ENCODE measurements at regions not wholly inside any gene's neighbourhood (a gene's known extent, or its start where the extent isn't known, plus 50 kb on each side); places are given as distances from the start of the nearest gene placed in this dataset.

GRCh38 chr4:108567831-108568230, 52.5 kb upstream of the RPL34 start:
- no peak for DNase-seq

GRCh38 chr4:108561116-108561515, 59.3 kb upstream of the RPL34 start:
- DNase-seq = no peak

DNA sequence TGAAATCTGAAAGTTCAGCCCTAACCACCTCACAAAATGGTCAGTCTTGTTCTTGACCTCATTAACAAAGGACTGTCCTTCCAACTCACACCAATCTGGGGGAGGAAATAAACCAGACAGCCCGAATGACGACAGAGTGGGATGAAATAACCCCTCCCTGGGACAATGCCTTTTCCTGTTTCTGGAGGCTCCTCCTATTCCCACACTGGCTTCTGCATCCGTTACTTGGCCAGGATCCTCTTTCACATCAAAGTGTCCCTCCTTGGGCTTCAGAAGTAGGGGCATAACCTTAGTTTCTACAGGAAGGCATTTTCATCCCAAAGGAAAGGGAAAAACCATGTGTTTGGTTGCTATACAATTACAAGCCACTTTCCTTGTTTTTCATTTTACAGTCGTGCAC, 59.8 kb upstream of the RPL34 start:
- no peak for DNase-seq

- no peak for DNase-seq
Observed at GRCh38 chr4:108559911-108560310, 60.5 kb upstream of the RPL34 start.

DNA sequence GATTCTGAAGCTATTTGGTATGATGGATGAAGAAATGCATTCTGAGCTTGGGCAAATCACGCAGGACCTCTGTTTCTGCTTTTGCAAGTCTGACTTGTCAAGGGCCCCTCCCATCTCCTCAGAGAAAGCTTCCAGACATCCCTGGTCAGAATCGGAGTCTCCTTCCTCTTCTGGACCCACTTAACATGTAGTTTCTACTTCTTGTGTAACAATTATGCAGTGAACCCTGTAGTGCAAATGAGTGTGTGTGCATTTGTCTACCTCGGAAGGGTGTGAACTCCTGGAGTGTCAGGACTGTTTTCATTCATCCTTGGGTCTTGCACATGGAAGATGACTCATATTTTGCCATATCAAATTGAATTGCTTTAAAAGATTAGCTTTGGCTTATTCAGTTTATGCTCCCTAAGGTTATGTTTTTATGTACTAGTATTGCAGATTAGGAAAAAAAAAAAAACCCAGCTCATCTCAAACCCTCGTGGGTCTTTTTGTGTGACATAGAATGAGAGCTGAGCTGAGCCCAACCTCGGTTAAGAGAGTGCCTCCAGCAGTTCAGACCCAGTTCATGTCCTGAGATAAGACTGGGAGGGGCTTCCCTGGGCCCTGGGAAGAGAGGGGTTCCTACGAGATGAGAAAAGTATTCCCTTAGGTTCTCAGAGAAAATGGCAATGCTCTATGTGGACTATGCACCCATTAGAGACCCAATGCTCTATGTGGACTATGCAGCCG, 61.1 kb upstream of the RPL34 start:
- no peak for DNase-seq

- DNase-seq = no peak
Observed at GRCh38 chr4:108556588-108557200, 63.7 kb upstream of the RPL34 start.

GRCh38 chr4:108556166-108556565, 64.2 kb upstream of the RPL34 start:
- DNase-seq = no peak

- DNase-seq = no peak
Observed at GRCh38 chr4:108555701-108556100, 64.7 kb upstream of the RPL34 start.

DNA sequence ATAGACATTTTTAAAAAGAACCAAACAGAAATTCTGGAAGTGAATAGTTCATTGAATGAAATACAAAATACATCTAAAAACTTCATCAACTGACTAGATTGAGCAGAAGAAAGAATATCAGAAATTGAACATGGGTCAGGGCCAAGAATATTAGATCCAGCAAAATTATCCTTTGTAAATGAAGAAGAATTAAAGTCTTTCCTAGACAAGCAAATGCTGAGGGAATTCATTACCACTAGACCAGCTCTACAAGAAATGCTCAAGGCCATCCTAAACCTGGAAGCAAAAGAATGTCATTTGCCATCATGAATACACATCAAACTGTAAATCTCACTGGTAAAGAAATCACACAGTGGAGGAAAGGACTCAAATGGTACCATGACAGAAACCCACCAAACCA, 72.7 kb upstream of the RPL34 start:
- DNase-seq = no peak

GRCh38 chr4:108546728-108547127, 73.6 kb upstream of the RPL34 start:
- no peak for DNase-seq

DNA sequence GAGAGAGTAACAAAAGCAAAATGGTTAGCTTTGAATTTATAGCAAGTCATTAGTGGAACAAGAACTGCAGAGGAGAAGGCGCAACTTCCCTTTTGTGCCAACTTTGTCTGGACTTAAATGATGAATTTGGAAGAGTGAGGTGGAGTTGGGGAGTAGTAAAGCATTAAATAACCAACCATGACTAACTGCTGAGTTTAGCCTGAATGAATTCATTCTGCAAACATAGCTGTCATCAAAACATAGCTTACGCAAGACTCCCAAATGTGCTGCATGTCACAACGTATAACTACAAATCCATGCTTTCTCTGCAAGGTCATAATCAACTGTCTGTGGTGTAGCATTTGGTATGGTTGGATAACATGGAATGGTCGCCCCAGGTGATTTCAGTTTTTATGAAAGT, 75.9 kb upstream of the RPL34 start:
- DNase-seq = no peak

DNA sequence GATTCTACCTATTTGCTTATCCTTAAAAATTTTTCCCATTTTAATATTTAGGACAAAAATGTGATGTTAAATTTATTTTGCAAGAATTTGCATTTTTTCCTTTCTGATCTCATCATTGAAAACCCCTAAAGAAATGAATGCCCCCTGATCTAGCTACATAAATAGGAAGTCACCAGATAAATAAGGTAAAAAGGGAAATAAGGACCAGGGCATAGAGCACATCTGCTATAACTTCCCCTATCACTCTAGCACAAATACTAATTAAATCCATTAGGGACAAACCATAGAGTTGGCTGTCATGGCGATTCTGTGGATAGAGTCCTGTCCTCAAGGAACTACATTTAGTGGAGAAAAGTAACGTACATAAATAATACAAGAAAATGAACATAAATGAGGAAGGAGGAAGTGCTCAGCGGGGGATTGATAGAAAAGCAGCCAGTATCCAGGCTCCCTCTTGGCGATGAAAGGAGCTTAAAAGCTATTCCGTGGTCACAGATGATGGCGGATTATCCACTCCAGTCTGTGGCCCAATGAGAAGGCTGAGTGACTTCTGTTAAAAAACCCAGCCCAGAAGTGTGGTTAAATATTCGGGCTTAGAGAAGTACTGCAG, 76.9 kb upstream of the RPL34 start:
- DNase-seq = no peak

DNA sequence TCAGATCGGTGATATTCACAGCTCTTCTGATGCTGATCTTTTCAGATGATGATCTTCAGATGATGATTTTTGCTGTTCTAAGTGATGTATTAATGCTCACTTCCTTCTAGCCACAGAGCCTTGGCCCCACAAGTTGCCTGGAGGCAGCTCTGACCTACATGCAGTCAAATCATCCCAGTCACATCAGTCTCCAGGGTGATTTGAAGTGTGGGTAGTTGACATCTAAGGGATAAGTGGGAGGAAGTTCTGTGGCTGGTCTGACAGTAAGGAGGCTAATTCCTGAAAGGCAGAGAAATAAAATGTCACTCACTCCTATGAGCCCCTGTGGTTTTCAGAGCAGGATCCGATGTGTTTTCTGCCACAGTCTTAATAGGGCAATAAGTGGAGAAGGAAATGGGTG, 79.8 kb upstream of the RPL34 start:
- no peak for DNase-seq

GRCh38 chr4:108536577-108536976, 83.8 kb upstream of the RPL34 start:
- DNase-seq = no peak

DNA sequence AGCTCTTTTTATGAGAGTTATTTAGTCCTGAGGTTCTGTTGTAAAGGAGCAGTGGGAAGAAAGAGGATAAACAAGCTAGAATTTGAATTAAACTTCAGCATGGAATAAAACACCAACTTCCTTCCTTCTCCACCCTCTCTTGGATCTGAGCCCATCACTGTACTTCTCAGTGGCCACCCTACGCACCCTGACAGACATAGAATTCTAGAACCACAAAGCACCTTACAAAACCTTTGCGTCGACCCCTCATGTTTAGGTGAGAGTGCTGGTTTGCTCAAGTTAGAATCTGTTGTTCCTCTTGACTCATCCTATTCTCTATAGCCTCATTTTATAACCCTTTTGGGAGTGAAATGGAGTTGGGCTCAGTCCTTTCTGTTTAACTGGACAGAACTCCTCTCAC, 84.6 kb upstream of the RPL34 start:
- DNase-seq = no peak

DNA sequence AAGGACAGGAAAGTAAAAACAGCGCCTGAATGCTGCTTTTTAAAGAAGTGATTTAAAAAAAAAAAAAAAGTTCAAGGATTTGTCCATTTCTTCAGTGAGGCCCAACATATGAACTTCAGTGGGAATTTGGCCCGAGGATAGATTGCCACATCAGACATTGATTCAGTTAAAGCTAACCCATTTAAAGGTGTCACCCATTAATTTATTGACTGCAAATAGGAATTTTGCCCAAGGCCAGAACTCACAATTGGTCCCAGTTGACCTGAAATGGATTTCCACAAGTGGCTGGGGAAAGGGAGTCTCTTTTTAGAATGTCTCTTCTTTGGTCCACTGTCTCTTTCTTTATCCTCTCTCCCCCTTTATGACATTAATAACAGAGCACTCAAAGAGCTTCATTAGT, 86.5 kb upstream of the RPL34 start:
- no peak for DNase-seq

DNA sequence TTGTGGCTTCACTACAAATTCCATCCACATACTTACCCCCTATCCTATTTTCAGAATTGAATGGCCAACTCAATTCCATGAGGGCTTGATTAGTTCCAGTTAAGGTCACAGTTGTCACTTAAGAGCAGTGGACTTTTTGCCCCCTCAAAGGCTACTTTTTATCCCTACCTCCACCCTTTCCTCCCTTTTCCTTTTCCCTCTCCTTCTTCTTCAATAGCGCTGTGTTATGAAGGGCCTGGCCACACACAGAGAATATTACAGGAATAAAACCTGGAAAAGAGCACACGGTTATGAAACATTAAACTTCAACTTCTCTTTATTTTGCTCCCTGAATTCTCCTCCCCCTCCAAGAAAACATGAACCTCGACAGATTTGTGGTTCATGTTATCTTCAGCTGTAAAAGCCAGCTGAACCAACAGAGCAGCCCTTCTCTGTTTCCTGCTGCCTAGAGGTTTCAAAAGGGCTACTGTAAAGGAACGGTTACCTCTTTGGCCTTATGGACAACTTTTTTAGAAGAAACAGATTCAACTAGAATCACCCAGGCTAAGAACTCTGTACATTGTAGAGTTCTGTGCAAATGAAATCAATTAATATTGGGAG, 87.0 kb upstream of the RPL34 start:
- DNase-seq = no peak

GRCh38 chr4:108532738-108533137, 87.6 kb upstream of the RPL34 start:
- DNase-seq = no peak

- no peak for DNase-seq
Observed at GRCh38 chr4:108532187-108532586, 88.2 kb upstream of the RPL34 start.

DNA sequence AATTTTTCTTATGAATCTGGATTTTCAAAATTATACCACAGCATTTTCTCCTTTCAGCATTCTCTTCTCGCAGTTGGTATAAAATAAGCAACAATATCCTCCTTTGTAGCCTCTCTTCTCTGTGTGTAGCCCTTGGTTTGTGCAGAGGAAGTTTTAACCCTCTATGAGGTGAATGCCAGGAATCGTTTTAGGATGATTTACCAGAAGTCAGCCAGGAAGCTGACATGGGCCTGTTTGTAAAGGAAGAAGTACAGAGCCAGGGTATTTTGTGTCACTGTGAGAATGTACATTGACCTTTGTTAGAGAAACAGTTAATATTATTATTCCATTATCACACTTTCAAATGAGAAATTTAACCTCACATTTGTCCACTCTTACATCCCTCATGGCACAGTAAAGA, 88.9 kb upstream of the RPL34 start:
- no peak for DNase-seq

DNA sequence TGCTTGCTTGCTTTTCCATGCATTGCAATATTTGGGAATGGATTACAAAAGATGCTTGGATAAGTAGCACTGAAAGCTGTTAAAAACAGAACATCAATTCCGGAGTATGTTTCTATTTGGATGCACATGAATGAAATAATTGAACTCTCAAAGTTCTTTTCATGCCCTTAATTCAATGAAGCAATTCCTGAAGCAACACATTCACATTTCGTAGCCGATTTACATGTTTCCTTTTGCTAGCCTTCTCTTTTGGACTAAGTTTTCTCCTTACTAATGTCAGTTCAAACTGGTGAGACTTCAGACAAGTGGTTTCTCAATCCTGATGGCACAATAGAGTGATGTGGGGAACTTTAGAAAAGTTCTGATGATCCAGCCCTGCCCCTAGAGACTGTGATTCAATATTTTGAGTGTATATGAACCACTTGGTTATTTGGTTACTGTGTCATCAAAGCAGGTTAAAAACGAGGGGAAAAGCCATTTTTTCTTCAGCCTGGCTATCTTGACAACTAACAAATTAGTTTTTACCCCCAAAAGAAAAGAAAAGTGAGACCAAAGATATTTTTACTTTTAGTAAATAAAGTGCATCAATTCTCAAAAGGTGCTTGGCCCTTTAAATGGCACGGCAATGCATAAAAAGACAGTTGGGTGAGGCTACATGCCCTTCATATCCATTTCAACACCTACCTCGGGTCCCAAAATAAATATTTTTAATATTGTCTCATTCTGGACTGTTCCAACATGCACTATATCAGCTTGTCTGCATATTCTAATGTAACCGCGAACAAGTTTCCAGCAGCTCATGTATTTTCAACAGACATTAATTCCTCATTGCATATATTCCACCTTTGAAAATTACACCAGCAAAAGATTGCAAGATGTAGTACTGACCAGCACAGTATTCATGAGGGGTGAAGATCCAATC, 90.1 kb upstream of the RPL34 start:
- no peak for DNase-seq

- DNase-seq = no peak
Observed at GRCh38 chr4:108529102-108529501, 91.3 kb upstream of the RPL34 start.

- DNase-seq = no peak
Observed at GRCh38 chr4:108527723-108528122, 92.7 kb upstream of the RPL34 start.
